Keratinocyte (primary cell): ENCODE measurements at regions not wholly inside any gene's neighbourhood (a gene's known extent, or its start where the extent isn't known, plus 50 kb on each side); places are given as distances from the start of the nearest gene placed in this dataset.
A peak's percentile ranks its signal among the peaks of the same experiment; 100 is the strongest.

Experiments used
- DNase-seq: peaks from one replicate; pipeline ENCODE4 v3.0.0-alpha.2; 2011; ENCODE audit warnings: low read depth, missing footprints, low spot score
- FAIRE-seq: peaks from 2 replicates; lab custom pipeline; 2011; peaks lifted over from hg19 to GRCh38; lab: Jason Lieb, UNC
- H2AFZ ChIP-seq: 2 replicates; pipeline ENCODE4 v1.6.0; 2012; ENCODE audit warnings: low read length, control low read depth, inconsistent platforms; ENCODE audit not compliant: control insufficient read depth
- H3K27ac ChIP-seq: 2 replicates; pipeline ENCODE4 v1.5.1; 2011; ENCODE audit warnings: low read length; ENCODE audit not compliant: control insufficient read depth, insufficient read depth
- H3K27me3 ChIP-seq: 3 replicates; pipeline ENCODE4 v1.6.0; 2011; ENCODE audit warnings: low read length; ENCODE audit not compliant: control insufficient read depth, insufficient read depth; ENCODE audit errors: extremely low read depth
- H3K36me3 ChIP-seq, 2 experiments: 2 replicates in 1 of 2; 3 replicates in 1 of 2; pipeline ENCODE4 v1.5.1; 2011; ENCODE audit warnings: low read length in 2 of 2, mild to moderate bottlenecking in 1 of 2; ENCODE audit not compliant: control insufficient read depth in 2 of 2, insufficient read depth in 2 of 2; ENCODE audit errors: extremely low read depth in 1 of 2
- H3K4me1 ChIP-seq: 3 replicates; pipeline ENCODE4 v1.5.1; 2011; ENCODE audit warnings: low read length; ENCODE audit not compliant: control insufficient read depth, insufficient read depth; ENCODE audit errors: extremely low read depth
- H3K4me2 ChIP-seq: 3 replicates; pipeline ENCODE4 v1.6.0; 2011; ENCODE audit warnings: low read depth, low read length; ENCODE audit not compliant: control insufficient read depth, insufficient read depth; ENCODE audit errors: extremely low read depth
- H3K4me3 ChIP-seq, 3 experiments: fragments of 200-600 bp in 1 of 3; sonication (generic) in 1 of 3; 2 replicates in 2 of 3; 3 replicates in 1 of 3; pipeline ENCODE4 v1.5.1; 2011 to 2016; ENCODE audit warnings: low read length in 3 of 3, mild to moderate bottlenecking in 3 of 3, control low read depth in 2 of 3, inconsistent platforms in 1 of 3, low read depth in 1 of 3, mixed read lengths in 1 of 3, mixed run types in 1 of 3, moderate library complexity in 1 of 3; ENCODE audit not compliant: control insufficient read depth in 2 of 3, insufficient read depth in 2 of 3; ENCODE audit errors: extremely low read depth in 1 of 3
- H3K79me2 ChIP-seq: 2 replicates; pipeline ENCODE4 v1.6.0; 2012; ENCODE audit warnings: low read length; ENCODE audit not compliant: control insufficient read depth, insufficient read depth
- H3K9ac ChIP-seq: 3 replicates; pipeline ENCODE4 v1.6.0; 2011; ENCODE audit warnings: low read length; ENCODE audit not compliant: control insufficient read depth, insufficient read depth; ENCODE audit errors: extremely low read depth
- H3K9me1 ChIP-seq: 3 replicates; pipeline ENCODE4 v1.6.0; 2011; ENCODE audit warnings: low read length; ENCODE audit not compliant: control insufficient read depth, insufficient read depth; ENCODE audit errors: extremely low read depth
- H3K9me3 ChIP-seq: 2 replicates; pipeline ENCODE4 v1.5.1; 2012; ENCODE audit warnings: low read depth, low read length; ENCODE audit not compliant: control insufficient read depth
- H4K20me1 ChIP-seq: 3 replicates; pipeline ENCODE4 v1.6.0; 2011; ENCODE audit warnings: low read length; ENCODE audit not compliant: control insufficient read depth, insufficient read depth; ENCODE audit errors: extremely low read depth
- CTCF ChIP-seq, 3 experiments: IDR thresholded peaks in 1 of 3; conservative IDR thresholded peaks in 1 of 3; optimal IDR thresholded peaks in 1 of 3; 2 replicates in 2 of 3; 3 replicates in 1 of 3; pipeline versions ENCODE3 to v1.5.1; 2011; ENCODE audit warnings: low read length in 3 of 3, mild to moderate bottlenecking in 3 of 3, moderate library complexity in 2 of 3, control low read depth in 1 of 3, inconsistent platforms in 1 of 3; ENCODE audit not compliant: insufficient read depth in 2 of 3; ENCODE audit errors: extremely low read depth in 1 of 3
- EZH2 ChIP-seq: IDR thresholded peaks from one replicate; pipeline ENCODE4 v1.6.1; 2012; ENCODE audit warnings: inconsistent platforms, mild to moderate bottlenecking, low read length, moderate library complexity
- dilution Hi-C: fragments of 300-500 bp; cut with MboI; formaldehyde crosslinking; loops from one replicate; pipeline ENCODE4 v1.7.0; 2020; ENCODE audit warnings: low sequenced_read_pairs; ENCODE audit not compliant: extremely low pct_ligation_motif_present

GRCh38 chr2:61693744-61694143 is 155.6 kb upstream of the XPO1 start:
- peak overlapping the region; percentile 96 for H2AFZ ChIP-seq
- no peak for TF ChIP-seq EZH2
- TF ChIP-seq CTCF (optimal IDR thresholded peaks at IDR 0.05 in 1 of 3, IDR thresholded peaks at IDR 0.05 in 1 of 3, conservative IDR thresholded peaks at IDR 0.05 in 1 of 3; ENCODE audit: extremely low read depth in 1 of 3, insufficient read depth in 2 of 3, low read length in 3 of 3) = no peak
- no peak overlapping the region for H3K27ac ChIP-seq
- dilution Hi-C loops = no loop called here
- no peak for FAIRE-seq
- H3K4me2 ChIP-seq = peak overlapping the region; percentile 90
- H3K4me1 ChIP-seq = peaks cover 8% of the 10 kb centered on the region
- H3K79me2 ChIP-seq = no peaks in the 10 kb centered on the region
- H3K27me3 ChIP-seq = no peaks in the 10 kb centered on the region
- H3K9ac ChIP-seq = no peak overlapping the region
- H3K9me1 ChIP-seq = no peaks in the 10 kb centered on the region
- H4K20me1 ChIP-seq = no peaks in the 10 kb centered on the region
- no peak for DNase-seq
- H3K36me3 ChIP-seq = no peaks in the 10 kb centered on the region
- H3K4me3 ChIP-seq = no peak overlapping the region
- H3K9me3 ChIP-seq = no peaks in the 10 kb centered on the region

- no peak for FAIRE-seq
These were observed 152.0 kb upstream of the XPO1 start for GRCh38 chr2:61690078-61690596.

More at GRCh38 chr2:61690078-61690596, 152.0 kb upstream of the XPO1 start:
- Histone ChIP-seq H4K20me1 (no peaks in the 10 kb centered on the region), H3K9ac (no peak overlapping the region), H3K4me3 (no peak overlapping the region), H3K79me2 (no peaks in the 10 kb centered on the region), H3K27me3 (no peaks in the 10 kb centered on the region), H3K36me3 (no peaks in the 10 kb centered on the region), H3K4me1 (peaks cover 7% of the 10 kb centered on the region), H3K9me1 (no peaks in the 10 kb centered on the region), H3K27ac (no peak overlapping the region), H3K4me2 (no peak overlapping the region), H3K9me3 (no peaks in the 10 kb centered on the region), H2AFZ (no peak overlapping the region)
- no peak for TF ChIP-seq EZH2
- TF ChIP-seq CTCF (optimal IDR thresholded peaks at IDR 0.05 in 1 of 3, IDR thresholded peaks at IDR 0.05 in 1 of 3, conservative IDR thresholded peaks at IDR 0.05 in 1 of 3; ENCODE audit: extremely low read depth in 1 of 3, insufficient read depth in 2 of 3, low read length in 3 of 3) = no peak
- dilution Hi-C loops = no loop called here
- no peak for DNase-seq
